Astrocyte (in vitro differentiated cells and primary cell): ENCODE measurements at regions not wholly inside any gene's neighbourhood (a gene's known extent, or its start where the extent isn't known, plus 50 kb on each side); places are given as distances from the start of the nearest gene placed in this dataset.

Source experiments
- CTCF ChIP-seq: IDR thresholded peaks from 2 replicates; pipeline ENCODE4 v1.5.1; 2011; ENCODE audit warnings: low read depth, mild to moderate bottlenecking, inconsistent platforms, low read length, moderate library complexity; ENCODE audit not compliant: insufficient read depth
- EZH2 ChIP-seq: IDR thresholded peaks from 2 replicates; pipeline ENCODE4 v1.6.1; 2012; ENCODE audit warnings: mild to moderate bottlenecking, low read length, inconsistent platforms; ENCODE audit not compliant: insufficient read depth

DNA sequence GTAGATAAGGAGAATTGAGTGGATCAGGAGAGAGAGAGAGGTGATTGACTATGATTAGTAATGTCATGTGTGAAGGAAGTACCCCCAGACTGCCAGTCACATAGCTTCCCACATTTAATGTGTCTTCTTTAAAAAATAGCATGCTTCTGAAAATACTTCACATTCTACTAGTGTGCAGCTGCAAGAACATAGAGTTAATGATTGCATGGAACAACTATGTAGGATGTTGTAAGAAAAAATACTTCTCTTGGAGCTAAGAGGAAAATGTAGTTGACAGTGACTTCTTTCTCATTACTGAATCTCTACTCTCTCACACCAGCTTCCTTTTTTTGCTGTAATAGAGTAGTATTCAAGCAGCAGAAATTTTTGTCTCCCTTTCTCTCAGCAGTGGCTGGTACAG, 1016.2 kb downstream of the NLGN4Y start:
- TF ChIP-seq EZH2 = no peak
- no peak for TF ChIP-seq CTCF
